OCI-LY7 (cell line): ENCODE measurements at regions not wholly inside any gene's neighbourhood (a gene's known extent, or its start where the extent isn't known, plus 50 kb on each side); places are given as distances from the start of the nearest gene placed in this dataset.
"Not testable (repeated sequence)": the region's sequence is repeated elsewhere in the genome, so short reads cannot be mapped to it uniquely, and the experiment has no call there.

Experiments
- BruUV-seq: library from RNA; stranded (reverse); fragments of 400-500 nt; replicated peaks from 2 replicates; lab custom pipeline; 2021; lab: Mats Ljungman, UMichigan
- CTCF ChIA-PET: fragments of 300-600 bp; sonication (Branson Sonifier 250); formaldehyde crosslinking; loops from one replicate; lab custom pipeline; 2022; ENCODE audit warnings: antibody characterized with exemption; ENCODE audit not compliant: unreplicated experiment; lab: Charles Lee
- POLR2A ChIA-PET: fragments of 300-600 bp; sonication (Branson Sonifier 250); formaldehyde crosslinking; loops from one replicate; lab custom pipeline; 2022; ENCODE audit warnings: antibody characterized with exemption; lab: Charles Lee
- DNase-seq: peaks from one replicate; pipeline ENCODE4 v3.0.0-alpha.2; 2015; ENCODE audit warnings: low spot score
- H2AFZ ChIP-seq: fragments of 200-600 bp; sonication (generic), shearing (Covaris generic); 2 replicates; pipeline ENCODE4 v1.6.1; 2014; ENCODE audit warnings: mild to moderate bottlenecking, antibody characterized with exemption, low read length, moderate library complexity
- H3K27ac ChIP-seq: fragments of 200-600 bp; sonication (generic); 2 replicates; pipeline ENCODE4 v1.5.1; 2014; ENCODE audit warnings: mixed run types, low read depth, mild to moderate bottlenecking, moderate library complexity, low read length, inconsistent platforms; ENCODE audit not compliant: poor library complexity, severe bottlenecking
- H3K36me3 ChIP-seq: fragments of 200-600 bp; sonication (generic); 2 replicates; pipeline ENCODE4 v1.6.1; 2014; ENCODE audit warnings: mild to moderate bottlenecking, antibody characterized with exemption, low read length, moderate library complexity, mixed read lengths; ENCODE audit not compliant: insufficient read depth
- H3K4me1 ChIP-seq: fragments of 200-600 bp; sonication (generic); 2 replicates; pipeline ENCODE4 v1.5.1; 2014; ENCODE audit warnings: mild to moderate bottlenecking, low read length; ENCODE audit not compliant: insufficient read depth, poor library complexity, severe bottlenecking
- H3K4me2 ChIP-seq: fragments of 200-600 bp; sonication (generic); 2 replicates; pipeline ENCODE4 v1.6.1; 2014; ENCODE audit warnings: mild to moderate bottlenecking, low read length
- H3K4me3 ChIP-seq: fragments of 200-600 bp; sonication (generic); 2 replicates; pipeline ENCODE4 v1.5.1; 2014; ENCODE audit warnings: mild to moderate bottlenecking, low read depth, low read length; ENCODE audit not compliant: poor library complexity, severe bottlenecking
- H3K79me2 ChIP-seq: fragments of 200-600 bp; sonication (generic); 2 replicates; pipeline ENCODE4 v1.6.1; 2016; ENCODE audit warnings: low read depth, mild to moderate bottlenecking, low read length, moderate library complexity, mixed read lengths; ENCODE audit not compliant: insufficient read depth
- H3K9me2 ChIP-seq: fragments of 200-600 bp; sonication (generic); 2 replicates; pipeline ENCODE4 v1.6.1; 2016; ENCODE audit warnings: mild to moderate bottlenecking, low read length, mixed read lengths; ENCODE audit not compliant: insufficient read depth
- H3K9me3 ChIP-seq: fragments of 200-600 bp; sonication (generic); 2 replicates; pipeline ENCODE4 v1.6.1; 2014; ENCODE audit warnings: mild to moderate bottlenecking, mixed run types, low read length, mixed read lengths
- H4K20me1 ChIP-seq: fragments of 200-600 bp; sonication (generic); 2 replicates; pipeline ENCODE4 v1.6.1; 2014; ENCODE audit warnings: mild to moderate bottlenecking, antibody characterized with exemption, low read length, moderate library complexity, mixed read lengths; ENCODE audit not compliant: insufficient read depth
- CTCF ChIP-seq: fragments of 200-600 bp; sonication (generic); conservative IDR thresholded peaks from 2 replicates; pipeline ENCODE4 v1.5.1; 2014; ENCODE audit warnings: mild to moderate bottlenecking, antibody characterized with exemption, low read length, moderate library complexity, mixed read lengths
- EZH2phosphoT487 ChIP-seq: fragments of 200-600 bp; sonication (generic); IDR thresholded peaks from 2 replicates; pipeline ENCODE4 v1.6.1; 2018; ENCODE audit warnings: low read depth, borderline replicate concordance, mild to moderate bottlenecking, mixed run types, antibody characterized with exemption, low read length, moderate library complexity, mixed read lengths
- intact Hi-C: fragments of 100-400 bp; cut with micrococcal nuclease; formaldehyde crosslinking; loops from one replicate; pipeline ENCODE4 v1.10.0; 2022; ENCODE audit not compliant: unreplicated experiment

- TF ChIP-seq EZH2phosphoT487, result no peak
- TF ChIP-seq CTCF, result no peak
- intact Hi-C loops, result no loop called here
- no peaks in the 10 kb centered on the region for H3K9me2 ChIP-seq
- no TSS peak for BruUV-seq
- no peaks in the 10 kb centered on the region for H3K36me3 ChIP-seq
- no peak for DNase-seq
- no peaks in the 10 kb centered on the region for H4K20me1 ChIP-seq
- CTCF ChIA-PET, result no interaction called here
- H3K9me3 ChIP-seq, result no peaks in the 10 kb centered on the region
- H2AFZ ChIP-seq, result no peak overlapping the region
- no peak overlapping the region for H3K4me2 ChIP-seq
- no peak overlapping the region for H3K27ac ChIP-seq
- no peak overlapping the region for H3K4me3 ChIP-seq
- H3K79me2 ChIP-seq, result no peaks in the 10 kb centered on the region
- H3K4me1 ChIP-seq, result no peaks in the 10 kb centered on the region
- POLR2A ChIA-PET, result no interaction called here
Measured at GRCh38 chr6:144635051-144635450, 349.9 kb downstream of the UTRN start.

GRCh38 chr6:144636025-144636424 is 350.9 kb downstream of the UTRN start:
- H3K36me3 ChIP-seq, CTCF ChIA-PET, H3K4me3 ChIP-seq, DNase-seq, H2AFZ ChIP-seq, BruUV-seq, H4K20me1 ChIP-seq, H3K4me1 ChIP-seq, H3K27ac ChIP-seq, H3K79me2 ChIP-seq, intact Hi-C loops, H3K4me2 ChIP-seq, H3K9me2 ChIP-seq, H3K9me3 ChIP-seq: not testable (repeated sequence)
- POLR2A ChIA-PET, result interaction anchor here (0.7 to 1.0 kb wide), 2 partner anchors 29 to 175 kb away, joined by 3 read pairs; no protein-coding TSS in a partner anchor

- Histone ChIP-seq H3K36me3 (no peaks in the 10 kb centered on the region), H3K9me2 (no peaks in the 10 kb centered on the region), H3K4me2 (no peak overlapping the region), H3K4me3 (no peak overlapping the region), H3K9me3 (no peaks in the 10 kb centered on the region), H3K4me1 (no peaks in the 10 kb centered on the region), H3K27ac (no peak overlapping the region), H2AFZ (no peak overlapping the region), H4K20me1 (no peaks in the 10 kb centered on the region), H3K79me2 (no peaks in the 10 kb centered on the region)
- DNase-seq, result no peak
- TF ChIP-seq CTCF (no peak), EZH2phosphoT487 (no peak)
- POLR2A ChIA-PET, result interaction anchor here (1.2 kb wide), 1 partner anchor 8 kb away, joined by 3 read pairs; no protein-coding TSS in a partner anchor
- intact Hi-C loops, result no loop called here
- CTCF ChIA-PET, result no interaction called here
- no TSS peak for BruUV-seq
Measured at GRCh38 chr6:144637541-144637940, 352.4 kb downstream of the UTRN start.
